ENCODE measurements at regions not wholly inside any gene's neighbourhood (a gene's known extent, or its start where the extent isn't known, plus 50 kb on each side); places are given as distances from the start of the nearest gene placed in this dataset.

DNA sequence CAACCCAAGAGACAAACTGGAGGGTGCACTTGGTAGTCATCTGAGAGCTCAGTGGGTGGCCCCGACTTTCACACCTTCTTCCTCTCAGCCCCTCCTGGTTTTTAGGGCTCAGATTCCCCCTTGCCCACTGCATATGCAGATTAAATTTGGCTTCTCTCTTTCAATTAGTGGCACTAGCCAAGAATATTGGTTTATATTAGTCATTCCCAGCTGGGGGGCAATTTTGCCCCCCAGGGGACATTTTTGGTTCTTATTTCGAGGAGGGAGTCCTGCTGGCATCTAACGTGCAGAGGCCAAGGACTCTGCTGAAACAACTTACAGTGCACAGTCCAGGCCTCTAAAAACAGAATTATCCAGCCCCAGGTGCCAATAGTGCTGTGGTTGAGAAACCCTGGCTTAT is 216.0 kb downstream of the RPS24 start:
- H3K79me2 ChIP-seq (ENCODE audit: insufficient read depth, low read depth, low read length) = no peaks in the 10 kb centered on the region
- CTCF ChIA-PET (ENCODE audit: unreplicated experiment) = no interaction called here
- H2AFZ ChIP-seq (ENCODE audit: low read length) = peak overlapping the region; percentile 77; the same call in 1 of the 2 replicates
- no peak overlapping the region for H3K4me3 ChIP-seq (ENCODE audit: low read depth, low read length, poor library complexity, severe bottlenecking)
- no peaks in the 10 kb centered on the region for H3K9me2 ChIP-seq (ENCODE audit: insufficient read depth, low read length)
- H4K20me1 ChIP-seq (ENCODE audit: insufficient read depth, low read length) = no peaks in the 10 kb centered on the region
- POLR2A ChIA-PET = interaction anchor here (0.9 to 1.0 kb wide), 2 partner anchors 16 to 54 kb away, joined by 3 read pairs; no protein-coding TSS in a partner anchor
- no peak for DNase-seq (ENCODE audit: low spot score)
- no peak overlapping the region for H3K4me2 ChIP-seq (ENCODE audit: low read length)
- intact Hi-C loops (cut with micrococcal nuclease; ENCODE audit: unreplicated experiment) = no loop called here
- H3K9me3 ChIP-seq (ENCODE audit: low read length) = no peaks in the 10 kb centered on the region
- H3K27ac ChIP-seq (ENCODE audit: low read depth, low read length, poor library complexity, severe bottlenecking) = no peak overlapping the region
- BruUV-seq (replicated peaks) = no TSS peak
- no peak for TF ChIP-seq EZH2phosphoT487 (IDR thresholded peaks at IDR 0.05; ENCODE audit: borderline replicate concordance, low read depth, low read length)
- TF ChIP-seq, protein P1, sequence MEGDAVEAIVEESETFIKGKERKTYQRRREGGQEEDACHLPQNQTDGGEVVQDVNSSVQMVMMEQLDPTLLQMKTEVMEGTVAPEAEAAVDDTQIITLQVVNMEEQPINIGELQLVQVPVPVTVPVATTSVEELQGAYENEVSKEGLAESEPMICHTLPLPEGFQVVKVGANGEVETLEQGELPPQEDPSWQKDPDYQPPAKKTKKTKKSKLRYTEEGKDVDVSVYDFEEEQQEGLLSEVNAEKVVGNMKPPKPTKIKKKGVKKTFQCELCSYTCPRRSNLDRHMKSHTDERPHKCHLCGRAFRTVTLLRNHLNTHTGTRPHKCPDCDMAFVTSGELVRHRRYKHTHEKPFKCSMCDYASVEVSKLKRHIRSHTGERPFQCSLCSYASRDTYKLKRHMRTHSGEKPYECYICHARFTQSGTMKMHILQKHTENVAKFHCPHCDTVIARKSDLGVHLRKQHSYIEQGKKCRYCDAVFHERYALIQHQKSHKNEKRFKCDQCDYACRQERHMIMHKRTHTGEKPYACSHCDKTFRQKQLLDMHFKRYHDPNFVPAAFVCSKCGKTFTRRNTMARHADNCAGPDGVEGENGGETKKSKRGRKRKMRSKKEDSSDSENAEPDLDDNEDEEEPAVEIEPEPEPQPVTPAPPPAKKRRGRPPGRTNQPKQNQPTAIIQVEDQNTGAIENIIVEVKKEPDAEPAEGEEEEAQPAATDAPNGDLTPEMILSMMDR (conservative IDR thresholded peaks at IDR 0.05; ENCODE audit: low read length) = no peak
- no peaks in the 10 kb centered on the region for H3K36me3 ChIP-seq (ENCODE audit: insufficient read depth, low read length)
- peaks cover 14% of the 10 kb centered on the region for H3K4me1 ChIP-seq (ENCODE audit: insufficient read depth, low read length, poor library complexity, severe bottlenecking)

- no peaks in the 10 kb centered on the region for H3K79me2 ChIP-seq (ENCODE audit: insufficient read depth, low read depth, low read length)
- ChIA-PET POLR2A (interaction anchor here (0.7 kb wide), 1 partner anchor 27 kb away, joined by 3 read pairs; no protein-coding TSS in a partner anchor), CTCF (ENCODE audit: unreplicated experiment) (interaction anchor here (0.6 kb wide), 2 partner anchors 24 to 40 kb away, joined by 3 to 4 read pairs; no protein-coding TSS in a partner anchor)
- H3K4me1 ChIP-seq (ENCODE audit: insufficient read depth, low read length, poor library complexity, severe bottlenecking) = peaks cover 14% of the 10 kb centered on the region
- no peak overlapping the region for H3K27ac ChIP-seq (ENCODE audit: low read depth, low read length, poor library complexity, severe bottlenecking)
- peak overlapping the region; percentile 77 for H2AFZ ChIP-seq (ENCODE audit: low read length)
- no peaks in the 10 kb centered on the region for H4K20me1 ChIP-seq (ENCODE audit: insufficient read depth, low read length)
- intact Hi-C loops (cut with micrococcal nuclease; ENCODE audit: unreplicated experiment) = no loop called here
- H3K9me3 ChIP-seq (ENCODE audit: low read length) = no peaks in the 10 kb centered on the region
- peak overlapping the region; percentile 31 for H3K4me2 ChIP-seq (ENCODE audit: low read length)
- no peak overlapping the region for H3K4me3 ChIP-seq (ENCODE audit: low read depth, low read length, poor library complexity, severe bottlenecking)
- TF ChIP-seq, protein P1 (conservative IDR thresholded peaks at IDR 0.05; ENCODE audit: low read length) = no peak
- no peak for TF ChIP-seq EZH2phosphoT487 (IDR thresholded peaks at IDR 0.05; ENCODE audit: borderline replicate concordance, low read depth, low read length)
- no peaks in the 10 kb centered on the region for H3K9me2 ChIP-seq (ENCODE audit: insufficient read depth, low read length)
- BruUV-seq (replicated peaks) = no TSS peak
- peak; percentile 41 for DNase-seq (ENCODE audit: low spot score)
- no peaks in the 10 kb centered on the region for H3K36me3 ChIP-seq (ENCODE audit: insufficient read depth, low read length)
Observed at GRCh38 chr10:78250313-78251015, 216.8 kb downstream of the RPS24 start.

GRCh38 chr10:78251016-78251385 is 217.3 kb downstream of the RPS24 start:
- Histone ChIP-seq H3K9me2 (ENCODE audit: insufficient read depth, low read length) (no peaks in the 10 kb centered on the region), H4K20me1 (ENCODE audit: insufficient read depth, low read length) (no peaks in the 10 kb centered on the region), H3K4me2 (ENCODE audit: low read length) (no peak overlapping the region), H3K4me1 (ENCODE audit: insufficient read depth, low read length, poor library complexity, severe bottlenecking) (peaks cover 14% of the 10 kb centered on the region), H3K4me3 (ENCODE audit: low read depth, low read length, poor library complexity, severe bottlenecking) (no peak overlapping the region), H3K9me3 (ENCODE audit: low read length) (no peaks in the 10 kb centered on the region), H3K27ac (ENCODE audit: low read depth, low read length, poor library complexity, severe bottlenecking) (no peak overlapping the region), H2AFZ (ENCODE audit: low read length) (no peak overlapping the region), H3K36me3 (ENCODE audit: insufficient read depth, low read length) (no peaks in the 10 kb centered on the region), H3K79me2 (ENCODE audit: insufficient read depth, low read depth, low read length) (no peaks in the 10 kb centered on the region)
- no peak for DNase-seq (ENCODE audit: low spot score)
- intact Hi-C loops (cut with micrococcal nuclease; ENCODE audit: unreplicated experiment) = no loop called here
- no TSS peak for BruUV-seq (replicated peaks)
- ChIA-PET CTCF (ENCODE audit: unreplicated experiment) (interaction anchor here (0.6 kb wide), 1 partner anchor 24 kb away, joined by 4 read pairs; no protein-coding TSS in a partner anchor), POLR2A (interaction anchor here (0.7 kb wide), 1 partner anchor 26 kb away, joined by 3 read pairs; no protein-coding TSS in a partner anchor)
- no peak for TF ChIP-seq EZH2phosphoT487 (IDR thresholded peaks at IDR 0.05; ENCODE audit: borderline replicate concordance, low read depth, low read length)
- TF ChIP-seq, protein P1 (conservative IDR thresholded peaks at IDR 0.05; ENCODE audit: low read length) = no peak

Data from OCI-LY7 (cell line).